ENCODE measurements at regions not wholly inside any gene's neighbourhood (a gene's known extent, or its start where the extent isn't known, plus 50 kb on each side); places are given as distances from the start of the nearest gene placed in this dataset.

DNA sequence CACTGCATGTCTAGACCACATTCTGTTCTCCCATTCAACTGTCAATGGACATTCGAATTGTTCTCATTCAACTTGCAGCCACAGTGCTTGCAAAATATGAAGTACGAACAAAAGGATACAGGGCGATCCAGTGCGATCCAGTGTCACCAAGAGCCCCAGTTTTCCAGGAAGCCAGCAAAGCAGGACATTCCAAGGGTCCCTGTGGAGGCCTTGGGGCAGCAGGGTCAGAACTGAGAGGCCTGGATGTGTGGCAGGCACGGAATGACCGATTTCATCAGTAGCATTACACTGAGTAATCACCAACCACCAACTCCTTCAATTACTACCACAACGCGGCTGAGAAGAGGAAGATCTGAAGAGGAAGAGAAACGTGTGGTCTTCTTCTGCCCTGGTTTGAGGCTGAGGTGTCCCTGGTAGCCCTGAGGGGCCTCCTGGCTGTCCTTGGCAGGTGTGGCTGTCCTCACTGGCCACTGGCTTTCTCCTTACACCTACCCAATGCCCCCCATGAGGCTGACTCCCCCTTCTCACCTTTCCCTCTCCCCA, 172.7 kb upstream of the FHL2 start:
- no peak for DNase-seq (ENCODE audit: low spot score)

DNA sequence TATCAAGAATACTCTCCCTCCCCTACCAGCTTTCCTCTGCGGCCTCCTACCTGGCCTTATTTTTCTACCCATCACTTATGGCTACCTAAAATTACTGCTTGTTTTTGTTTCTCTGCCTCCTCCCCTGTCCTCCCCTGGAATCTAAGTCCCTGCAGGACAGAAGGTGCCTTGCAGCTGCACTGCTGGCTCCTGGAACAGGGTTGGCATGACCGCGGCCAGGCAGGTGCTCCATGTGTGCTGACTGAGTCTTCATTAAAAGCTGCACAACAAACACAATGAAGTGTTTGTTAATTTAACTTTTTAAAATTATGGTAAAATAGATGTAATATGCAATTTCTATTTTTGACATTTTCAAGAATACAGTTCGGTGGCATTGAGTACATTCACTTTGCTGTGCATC, 171.9 kb upstream of the FHL2 start:
- no peak for DNase-seq (ENCODE audit: low spot score)

DNA sequence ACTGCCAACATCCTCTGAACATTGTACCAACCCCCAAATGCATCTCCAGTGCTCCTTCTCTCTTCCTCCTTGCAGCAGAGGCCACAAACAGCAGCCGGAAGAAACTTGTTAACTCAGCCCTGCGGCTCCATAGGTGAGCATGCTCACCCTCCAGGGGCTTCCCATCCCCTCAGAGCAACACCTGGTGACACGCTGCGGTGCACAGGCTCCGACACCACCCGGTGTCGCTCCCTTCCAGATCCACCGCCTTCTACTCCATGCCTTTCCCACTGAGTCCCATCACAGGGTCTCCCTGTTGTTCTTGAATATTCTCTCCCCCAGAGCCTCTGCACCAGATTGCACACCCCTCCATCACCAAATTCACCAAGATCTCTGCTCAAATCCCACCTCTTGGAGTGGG, 171.5 kb upstream of the FHL2 start:
- no peak for DNase-seq (ENCODE audit: low spot score)

DNA sequence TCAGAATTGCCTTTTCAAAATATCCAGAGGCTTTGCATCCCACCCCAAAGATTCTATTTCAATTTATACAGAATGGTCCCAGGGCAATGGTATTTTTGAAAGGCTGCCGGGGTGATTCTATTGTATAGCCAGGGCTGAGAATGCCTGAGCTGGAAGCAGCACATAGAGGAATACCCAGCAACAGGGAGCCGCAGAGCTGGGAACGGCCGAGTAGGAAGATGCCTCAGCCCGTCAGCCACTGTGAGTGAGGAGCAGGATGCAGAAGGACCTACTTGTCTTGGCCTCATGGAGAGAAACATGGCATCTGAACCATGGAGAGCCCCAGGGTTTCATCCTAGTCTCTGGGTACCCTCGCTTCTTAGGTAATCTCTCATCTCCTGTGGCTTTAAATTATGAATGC, 170.8 kb upstream of the FHL2 start:
- DNase-seq (ENCODE audit: low spot score) = no peak

DNA sequence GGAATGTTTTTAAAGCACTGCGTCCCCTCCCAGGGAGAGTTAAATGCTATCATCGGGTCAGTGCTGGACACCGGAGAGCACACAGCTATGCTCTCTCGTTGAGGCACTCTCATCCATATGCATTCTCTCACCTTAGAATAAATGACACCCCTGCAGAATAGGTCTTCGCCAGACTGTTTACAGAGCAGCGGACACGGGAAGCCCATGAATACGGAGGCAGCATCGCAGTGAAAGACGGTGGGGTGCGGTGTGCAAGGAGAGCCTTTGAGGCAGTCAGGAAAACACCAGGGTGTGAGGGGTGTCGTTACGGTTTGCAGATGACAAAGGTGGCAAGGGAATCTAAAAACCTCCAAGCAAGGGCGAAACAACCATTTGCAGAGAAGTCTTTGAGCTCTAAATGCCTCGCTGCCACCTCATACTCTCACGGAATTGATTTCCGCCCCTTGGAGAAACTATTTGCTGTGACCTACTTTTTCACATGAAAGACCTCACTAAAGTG, 169.2 kb upstream of the FHL2 start:
- no peak for DNase-seq (ENCODE audit: low spot score)

DNA sequence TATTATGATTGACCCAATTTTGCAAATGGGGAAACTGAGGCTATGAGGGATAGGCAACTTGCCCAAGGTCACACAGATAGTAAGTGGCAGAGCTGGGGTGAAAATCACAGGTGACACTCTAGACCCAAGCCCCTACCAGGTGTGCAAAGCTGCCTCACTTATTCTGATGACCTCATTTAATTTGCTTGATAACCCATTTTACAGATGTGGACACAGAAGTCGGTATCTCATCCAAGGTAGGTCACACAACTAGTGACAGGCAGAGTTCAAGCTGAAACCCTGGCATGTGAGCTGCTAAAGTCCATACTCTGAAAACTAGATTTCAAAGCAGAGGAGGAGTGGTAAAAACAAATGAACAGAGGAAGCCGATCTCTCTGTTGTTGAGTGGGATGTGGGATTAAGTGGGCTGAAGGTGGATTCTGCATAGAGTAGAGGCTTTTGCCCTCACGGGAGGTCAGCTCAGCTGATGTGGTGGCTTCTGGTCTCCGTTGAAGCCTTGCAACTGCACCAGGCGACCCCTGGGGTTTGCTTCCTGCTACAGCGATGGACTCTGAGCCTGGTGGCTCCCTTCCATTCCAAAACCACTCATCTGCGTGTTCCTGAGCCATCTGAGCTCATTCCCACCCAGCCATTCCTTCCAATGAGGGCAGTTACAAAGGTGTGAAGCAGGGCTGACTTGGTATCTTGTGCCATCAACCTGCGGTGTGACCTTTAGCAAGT, 164.3 kb upstream of the FHL2 start:
- DNase-seq (ENCODE audit: low spot score) = no peak

DNA sequence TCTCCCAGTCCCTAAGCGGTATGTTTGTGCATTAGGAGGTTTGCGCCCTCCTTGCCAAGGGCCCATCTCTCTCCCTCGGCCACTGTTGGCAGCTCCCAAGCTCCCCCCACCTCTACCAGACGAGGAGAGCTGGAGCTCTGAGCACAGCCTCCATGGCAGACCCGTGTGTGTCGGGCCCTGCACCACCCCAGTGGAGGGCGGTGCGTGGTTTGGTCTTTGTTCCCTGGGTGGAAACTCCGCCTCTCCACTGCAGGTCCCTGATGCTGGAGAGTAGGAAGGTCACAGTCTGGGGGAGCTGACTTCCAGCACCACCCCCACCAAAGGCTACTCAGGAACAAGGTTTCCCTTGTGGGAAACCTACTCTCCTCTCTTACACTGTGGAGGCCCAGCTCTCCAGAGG, 162.6 kb upstream of the FHL2 start:
- DNase-seq (ENCODE audit: low spot score) = no peak

DNA sequence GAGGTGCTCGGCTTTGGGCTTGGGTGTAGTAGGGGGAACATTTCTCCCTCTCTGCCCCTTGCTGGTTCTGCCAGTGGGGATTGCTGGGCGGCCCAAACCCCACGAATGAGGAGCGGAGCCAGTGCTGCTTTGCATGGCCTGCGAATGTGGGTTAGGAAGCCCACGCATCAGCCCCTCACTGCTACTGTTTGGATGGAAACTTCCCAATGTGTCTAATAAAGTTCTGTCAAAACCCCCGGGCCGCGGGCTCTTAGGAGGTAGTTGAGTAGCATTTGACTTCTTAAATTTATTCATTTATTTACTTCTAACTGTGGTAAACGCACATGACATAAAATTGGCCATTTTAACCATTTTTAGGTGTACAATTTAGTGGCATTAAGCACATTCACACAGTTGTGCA, 161.3 kb upstream of the FHL2 start:
- no peak for DNase-seq (ENCODE audit: low spot score)

DNA sequence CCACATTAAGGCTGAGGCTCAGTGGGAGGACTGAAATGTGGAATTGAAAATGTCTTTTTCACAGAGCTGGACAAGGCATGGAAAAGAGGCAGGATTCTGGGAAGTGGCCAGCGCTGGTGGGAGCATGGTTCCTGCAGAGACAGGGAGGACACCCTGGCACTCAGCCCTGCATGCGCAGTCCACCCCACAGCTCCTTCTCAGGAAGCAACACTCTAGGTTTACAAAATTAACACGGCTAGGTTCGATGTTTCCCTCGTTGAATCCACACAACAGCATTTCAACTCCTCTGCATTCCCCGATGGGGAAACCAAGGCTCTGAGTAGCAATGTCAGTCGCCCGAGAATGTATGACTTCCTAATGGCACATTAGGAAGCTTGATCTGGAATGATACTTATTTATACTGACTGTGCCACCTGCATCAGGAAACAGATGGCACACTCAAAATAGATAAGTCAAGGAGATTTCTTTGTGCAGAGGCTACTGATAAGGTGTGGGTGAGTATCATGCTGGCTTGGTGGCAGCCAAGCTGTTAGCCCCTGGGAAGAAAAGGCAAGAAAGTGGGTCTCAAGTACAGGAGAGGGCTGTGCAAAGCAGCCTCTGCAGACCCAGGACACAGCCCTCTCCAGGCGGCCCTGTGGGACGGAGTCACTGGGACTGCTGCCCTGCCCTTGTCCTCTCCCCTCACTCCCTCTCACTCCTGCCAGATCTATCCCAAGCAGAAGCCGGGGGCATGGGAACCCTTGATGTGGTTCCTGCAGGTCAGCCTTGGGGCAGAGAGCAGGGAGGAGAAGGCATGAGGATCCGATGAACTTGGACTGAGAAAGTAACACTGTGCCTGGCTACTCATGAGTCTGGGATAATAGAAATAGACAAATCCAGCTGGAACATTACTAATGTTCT, 158.4 kb upstream of the FHL2 start:
- no peak for DNase-seq (ENCODE audit: low spot score)

DNA sequence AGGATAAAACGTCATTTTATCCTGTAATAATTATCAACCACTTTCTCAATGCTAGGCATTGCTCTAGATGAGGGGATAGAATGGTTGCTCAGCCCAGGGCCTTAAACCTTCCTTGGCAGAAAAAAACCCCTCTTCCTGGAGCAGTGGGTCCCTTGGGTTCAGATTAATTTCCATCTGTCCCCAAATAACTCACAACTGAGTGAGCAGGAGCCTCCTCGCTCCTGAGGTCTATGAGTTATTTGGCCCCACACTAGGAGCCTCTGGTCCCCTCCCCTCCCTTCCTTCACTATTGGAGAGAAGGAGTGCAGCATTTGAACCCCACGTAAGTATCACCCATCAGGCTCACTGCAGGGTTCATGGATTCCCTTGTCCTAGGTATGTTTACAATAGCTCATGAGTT, 157.5 kb upstream of the FHL2 start:
- DNase-seq (ENCODE audit: low spot score) = no peak

DNA sequence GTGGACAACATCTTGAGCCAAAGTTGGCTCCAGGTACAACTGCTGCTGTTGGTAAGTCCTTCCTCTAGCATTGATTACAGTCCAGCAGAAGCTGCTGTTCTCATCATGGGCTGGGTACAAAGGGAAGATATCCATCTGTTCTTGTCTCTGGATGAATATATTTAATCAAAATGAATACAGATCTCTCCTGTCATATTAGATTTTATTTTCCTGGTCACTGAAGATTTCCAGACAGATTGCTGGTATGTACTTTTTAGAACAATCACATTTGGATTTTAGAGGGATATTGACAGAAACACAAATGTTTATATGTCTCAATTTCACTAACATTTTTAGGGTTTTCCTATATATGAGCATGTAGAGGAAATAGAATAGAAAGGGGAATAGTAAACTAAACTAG, 155.4 kb upstream of the FHL2 start:
- no peak for DNase-seq (ENCODE audit: low spot score)

DNA sequence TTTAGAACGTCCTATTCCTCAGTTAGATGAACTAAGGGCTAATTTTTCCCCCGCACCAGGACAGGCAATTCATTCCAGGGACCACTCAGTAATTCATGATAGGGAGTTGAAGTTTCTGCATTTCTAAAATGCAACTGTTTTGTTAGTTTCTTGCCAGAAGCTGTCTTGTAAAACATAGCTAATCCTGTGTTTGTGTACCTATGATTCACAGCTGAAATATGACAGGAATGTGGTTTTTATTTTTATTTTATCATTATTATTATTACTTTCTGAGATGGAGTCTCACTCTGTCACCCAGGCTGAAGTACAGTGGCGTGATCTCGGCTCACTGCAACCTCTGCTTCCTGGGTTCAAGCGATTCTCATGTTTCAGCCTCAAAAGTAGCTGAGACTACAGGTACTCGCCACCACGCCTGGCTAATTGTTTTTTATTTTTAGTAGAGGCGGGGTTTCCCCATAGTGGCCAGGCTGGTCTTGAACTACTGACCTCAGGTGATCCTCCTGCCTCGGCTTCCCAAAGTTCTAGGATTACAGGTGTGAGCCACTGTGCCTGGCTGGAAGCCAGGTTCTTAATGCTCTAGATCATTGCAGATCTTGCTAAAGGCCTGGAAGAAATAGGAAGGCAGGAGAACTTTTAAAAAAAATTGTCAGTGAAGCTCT, 154.8 kb upstream of the FHL2 start:
- DNase-seq (ENCODE audit: low spot score) = peak; percentile 65

DNA sequence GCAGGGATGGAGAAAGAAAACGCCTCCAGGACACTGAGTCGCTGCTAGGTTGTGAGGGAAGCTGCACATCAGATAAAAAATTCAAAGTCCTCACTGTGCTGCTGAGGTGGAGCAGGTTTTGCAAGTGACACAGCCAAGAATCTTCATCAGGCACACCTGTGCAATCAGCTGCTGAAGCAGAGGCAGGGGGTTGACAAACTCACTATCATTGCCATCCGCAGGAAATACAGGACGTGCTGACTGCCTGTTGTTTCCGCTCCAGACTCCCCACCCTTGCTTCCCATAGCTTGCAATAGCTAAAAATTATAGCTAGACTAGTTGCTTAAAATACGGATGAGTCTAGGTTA, 147.8 kb upstream of the FHL2 start:
- no peak for DNase-seq (ENCODE audit: low spot score)

DNA sequence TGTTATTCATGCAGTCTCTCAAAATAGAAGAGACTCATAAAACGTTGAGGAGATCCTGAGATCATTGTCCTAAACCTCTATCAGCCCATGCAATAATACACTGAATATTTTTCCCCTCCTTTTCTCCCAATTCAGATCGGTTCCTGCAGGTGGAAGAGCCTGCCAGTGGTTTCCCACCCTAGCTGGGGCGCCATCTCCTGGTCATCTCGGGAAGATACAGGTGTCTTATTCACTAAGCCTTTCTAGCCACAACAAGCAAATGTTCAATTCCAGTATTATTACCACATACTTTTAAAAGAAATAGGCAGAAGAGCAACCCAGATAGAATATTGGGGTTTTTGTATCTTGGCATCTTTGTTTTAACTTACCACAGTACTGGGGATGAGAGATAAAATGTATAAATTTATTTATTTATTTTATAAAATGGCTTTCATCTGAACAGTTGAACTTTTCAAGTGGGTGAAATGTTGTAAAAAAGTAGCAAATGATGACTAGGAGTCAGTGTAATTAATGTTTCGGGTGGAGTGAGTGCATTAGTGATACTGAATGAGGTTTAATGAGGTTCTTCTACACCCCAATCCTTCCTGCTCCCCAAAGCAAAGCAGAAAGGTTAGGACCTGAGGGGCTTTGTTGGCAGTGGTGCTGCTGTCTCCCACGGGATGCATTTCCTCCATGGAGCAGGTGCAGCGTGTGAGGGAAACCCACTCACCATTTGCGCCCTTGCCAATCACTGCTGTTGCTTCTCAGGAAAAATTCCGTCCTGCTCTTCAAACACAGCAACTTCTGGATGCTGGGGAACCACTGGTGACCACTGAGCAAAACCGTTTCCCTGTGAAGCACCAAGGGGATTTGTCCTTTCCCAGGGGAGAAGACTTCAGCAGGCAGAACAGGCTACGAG, 147.1 kb upstream of the FHL2 start:
- DNase-seq (ENCODE audit: low spot score) = peak; percentile 78

DNA sequence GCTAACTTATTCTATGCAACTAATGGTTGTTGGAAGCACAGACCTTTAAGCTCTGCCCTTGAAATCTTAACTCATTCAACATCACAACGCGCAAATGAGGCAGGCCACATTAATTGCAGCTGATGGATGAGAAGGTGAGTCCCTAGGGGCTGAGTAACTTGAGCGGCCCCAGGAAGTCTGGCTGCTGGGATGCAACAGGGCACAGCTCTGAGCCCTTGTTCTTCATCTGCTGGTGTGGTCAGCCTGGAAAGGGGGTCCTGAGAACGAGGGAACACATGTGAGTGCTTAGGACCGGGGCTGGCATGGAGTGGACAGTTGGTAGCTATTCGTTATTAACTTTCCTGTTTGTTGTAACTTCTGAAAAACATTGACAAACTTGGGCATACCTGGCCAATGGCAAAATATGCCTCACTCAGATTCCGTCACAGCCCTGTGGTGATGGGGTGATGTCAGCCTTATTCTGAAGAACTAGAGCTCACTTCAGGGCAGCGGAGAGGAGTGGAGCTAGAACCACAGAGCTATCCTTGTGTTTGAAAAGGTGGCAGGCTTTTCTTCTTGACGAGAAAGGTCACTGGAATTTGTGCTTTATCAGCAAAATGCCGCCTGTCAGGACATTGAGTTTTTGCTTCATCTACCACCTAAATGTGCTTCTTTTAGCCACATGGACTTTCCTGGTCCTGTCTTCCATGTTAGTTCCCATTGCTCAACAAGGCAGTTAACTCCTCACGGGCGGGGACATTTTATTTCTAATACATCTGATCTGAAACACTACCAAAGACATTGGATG, 145.9 kb upstream of the FHL2 start:
- DNase-seq (ENCODE audit: low spot score) = no peak

DNA sequence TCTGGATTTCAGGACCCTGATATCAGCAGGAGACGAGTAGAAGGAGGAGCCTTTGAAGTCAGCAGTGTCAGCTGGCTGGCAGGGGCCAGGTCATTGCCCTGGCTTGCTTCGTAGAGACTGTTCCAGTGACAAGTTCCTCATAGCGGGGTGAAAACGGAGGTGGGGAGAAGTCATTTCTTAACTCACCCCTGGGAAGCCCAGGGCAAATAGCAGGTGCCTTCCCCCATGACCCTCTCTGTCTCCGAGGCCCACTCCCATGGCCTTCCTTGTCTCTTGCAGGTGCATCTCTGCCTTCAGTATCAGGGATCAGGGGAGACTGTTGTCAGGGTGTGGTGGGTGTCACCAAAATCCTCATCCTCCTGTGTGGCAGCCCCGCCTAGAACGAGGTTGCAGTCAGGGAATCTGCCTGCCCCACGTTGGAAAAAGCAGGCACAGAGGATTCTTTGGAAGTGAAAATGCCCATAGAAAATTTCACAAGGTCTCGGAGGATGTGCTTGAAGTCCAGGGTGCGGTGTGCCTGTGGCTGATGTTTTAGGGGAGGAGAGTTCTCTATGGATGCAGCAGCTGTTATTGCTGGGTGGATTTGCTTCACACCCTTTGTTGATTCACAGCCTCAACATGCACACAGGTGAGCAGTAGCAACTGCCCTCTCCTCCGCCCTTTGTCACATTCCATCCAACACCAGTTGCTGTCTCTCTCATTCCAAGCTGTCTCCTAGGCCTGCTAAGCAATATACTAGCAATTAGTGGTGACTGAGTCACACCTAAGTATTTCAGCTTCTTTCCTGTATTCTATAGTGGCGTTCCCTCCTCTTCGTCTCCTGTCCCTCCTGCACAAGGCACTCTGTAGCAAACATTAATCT, 142.6 kb upstream of the FHL2 start:
- peak; percentile 72 for DNase-seq (ENCODE audit: low spot score)

DNA sequence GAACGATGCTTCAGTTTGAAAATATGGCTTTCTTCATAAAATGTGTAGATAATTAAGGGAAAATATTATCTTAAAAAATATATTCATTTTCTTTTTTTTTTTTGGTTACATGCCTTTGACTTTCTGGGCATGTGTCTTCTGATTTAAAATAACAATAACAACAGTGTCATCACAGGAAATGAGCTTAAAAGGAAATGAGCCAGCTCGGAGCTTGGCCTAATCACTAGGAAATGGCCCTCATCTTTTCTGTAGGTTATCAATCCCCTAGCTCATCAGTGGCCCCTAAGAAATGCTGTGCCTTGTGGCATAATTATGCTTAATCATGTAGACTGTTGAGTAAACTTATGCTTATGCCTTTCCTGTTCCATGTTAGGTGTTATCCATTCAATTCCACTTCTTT, 141.8 kb upstream of the FHL2 start:
- no peak for DNase-seq (ENCODE audit: low spot score)

DNA sequence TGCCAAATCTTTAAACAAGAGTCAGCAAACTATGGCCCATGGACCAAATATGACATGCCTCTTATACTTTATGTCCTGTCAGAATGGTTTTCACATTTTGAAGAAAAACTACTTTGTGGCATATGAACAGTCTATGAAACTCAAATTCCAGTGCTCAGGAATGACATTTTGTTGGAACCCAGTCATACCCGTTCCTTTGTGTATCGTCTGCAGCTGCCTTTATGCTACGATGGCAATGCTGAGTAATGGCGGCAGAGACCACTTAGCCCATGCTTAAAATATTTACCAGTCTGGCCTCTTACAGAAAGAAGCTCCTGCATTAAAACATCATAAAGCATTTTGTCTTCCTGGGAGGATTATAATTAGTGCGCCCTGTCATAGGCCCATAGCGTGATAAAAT, 140.5 kb upstream of the FHL2 start:
- DNase-seq (ENCODE audit: low spot score) = no peak

DNA sequence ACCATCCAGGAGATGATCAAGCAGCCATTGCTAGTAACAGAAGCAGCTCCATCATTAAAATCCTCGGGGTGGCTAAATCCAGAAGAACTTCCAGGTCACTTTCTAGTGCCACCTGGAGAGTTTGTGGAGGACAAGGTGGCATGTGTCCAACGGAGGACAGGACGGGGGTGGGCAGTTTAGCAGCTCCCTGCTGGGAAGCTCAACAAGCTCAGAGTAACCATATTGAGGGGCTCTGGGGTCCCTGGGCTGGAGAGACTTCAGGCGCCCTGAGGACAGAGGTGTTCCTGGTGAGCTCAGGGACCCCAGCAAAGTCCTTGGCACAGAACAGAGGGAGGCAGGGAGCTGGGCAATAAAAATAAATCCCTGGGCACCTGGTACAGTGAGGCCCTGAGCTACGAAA, 140.0 kb upstream of the FHL2 start:
- no peak for DNase-seq (ENCODE audit: low spot score)

DNA sequence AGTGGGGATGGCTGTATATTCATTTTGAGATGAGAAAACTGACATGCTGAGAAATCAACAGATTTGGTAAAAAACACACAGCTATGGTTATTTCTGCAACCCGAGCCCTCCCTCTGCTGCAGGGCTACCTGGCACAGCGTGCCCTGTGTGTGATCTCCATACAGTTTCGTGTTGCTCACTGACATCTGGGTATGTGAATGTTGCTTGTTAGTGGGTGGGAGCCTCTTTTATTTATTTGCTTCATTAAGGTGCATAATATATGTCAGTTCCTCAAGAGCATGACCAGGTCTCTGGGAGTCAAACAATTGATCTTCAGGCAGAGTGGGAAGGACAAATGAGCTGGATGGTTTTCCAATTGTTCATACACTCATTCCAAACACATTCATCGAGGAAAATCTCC, 139.1 kb upstream of the FHL2 start:
- no peak for DNase-seq (ENCODE audit: low spot score)
